ENCODE measurements at regions not wholly inside any gene's neighbourhood (a gene's known extent, or its start where the extent isn't known, plus 50 kb on each side); places are given as distances from the start of the nearest gene placed in this dataset.
"Not testable (repeated sequence)": the region's sequence is repeated elsewhere in the genome, so short reads cannot be mapped to it uniquely, and the experiment has no call there.

DNA sequence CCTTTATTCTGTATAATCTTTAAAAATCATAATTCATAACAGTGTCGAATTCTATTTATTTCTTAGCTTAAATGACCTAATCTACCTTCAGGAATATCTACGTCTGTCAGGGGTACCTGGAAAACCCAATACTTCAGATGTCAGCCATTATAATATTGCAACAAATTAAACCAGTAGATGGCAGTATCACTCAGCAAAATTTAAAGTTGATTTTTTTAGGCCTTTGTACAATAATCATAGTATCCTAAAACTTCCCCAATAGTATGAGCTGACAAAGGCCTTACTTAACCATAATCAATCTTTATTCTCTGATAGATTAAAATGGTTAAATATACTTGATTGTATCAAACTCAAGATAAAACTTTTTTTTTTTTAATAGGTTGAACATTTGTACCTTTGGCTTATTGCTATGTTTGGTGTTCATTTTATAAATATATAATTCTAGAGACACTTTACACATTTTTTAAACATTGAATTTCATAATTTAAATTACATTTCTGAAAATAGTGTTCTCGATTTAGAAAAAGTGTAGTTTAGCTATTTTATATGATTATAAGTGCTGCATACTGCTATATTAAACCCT lies 830.2 kb upstream of the SPRY2 start:
- Histone ChIP-seq H3K36me3 (ENCODE audit: insufficient read depth, low read length) (no peaks in the 10 kb centered on the region), H4K20me1 (ENCODE audit: insufficient read depth, low read length) (no peaks in the 10 kb centered on the region), H3K79me2 (ENCODE audit: insufficient read depth, low read length) (no peaks in the 10 kb centered on the region), H3K27ac (ENCODE audit: low read depth, low read length) (no peak overlapping the region), H3K27me3 (ENCODE audit: insufficient read depth, low read length) (no peaks in the 10 kb centered on the region), H3K4me1 (ENCODE audit: insufficient read depth, low read length) (no peaks in the 10 kb centered on the region), H3K4me3 (ENCODE audit: insufficient read depth, low read length) (no peak overlapping the region), H3K9me3 (ENCODE audit: low read depth, low read length) (no peaks in the 10 kb centered on the region), H3K4me2 (ENCODE audit: insufficient read depth, low read length) (no peak overlapping the region), H2AFZ (ENCODE audit: low read length) (no peak overlapping the region)
- no peak for DNase-seq (ENCODE audit: insufficient read length, low spot score, missing footprints)
- TF ChIP-seq, protein P1, sequence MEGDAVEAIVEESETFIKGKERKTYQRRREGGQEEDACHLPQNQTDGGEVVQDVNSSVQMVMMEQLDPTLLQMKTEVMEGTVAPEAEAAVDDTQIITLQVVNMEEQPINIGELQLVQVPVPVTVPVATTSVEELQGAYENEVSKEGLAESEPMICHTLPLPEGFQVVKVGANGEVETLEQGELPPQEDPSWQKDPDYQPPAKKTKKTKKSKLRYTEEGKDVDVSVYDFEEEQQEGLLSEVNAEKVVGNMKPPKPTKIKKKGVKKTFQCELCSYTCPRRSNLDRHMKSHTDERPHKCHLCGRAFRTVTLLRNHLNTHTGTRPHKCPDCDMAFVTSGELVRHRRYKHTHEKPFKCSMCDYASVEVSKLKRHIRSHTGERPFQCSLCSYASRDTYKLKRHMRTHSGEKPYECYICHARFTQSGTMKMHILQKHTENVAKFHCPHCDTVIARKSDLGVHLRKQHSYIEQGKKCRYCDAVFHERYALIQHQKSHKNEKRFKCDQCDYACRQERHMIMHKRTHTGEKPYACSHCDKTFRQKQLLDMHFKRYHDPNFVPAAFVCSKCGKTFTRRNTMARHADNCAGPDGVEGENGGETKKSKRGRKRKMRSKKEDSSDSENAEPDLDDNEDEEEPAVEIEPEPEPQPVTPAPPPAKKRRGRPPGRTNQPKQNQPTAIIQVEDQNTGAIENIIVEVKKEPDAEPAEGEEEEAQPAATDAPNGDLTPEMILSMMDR (IDR thresholded peaks at IDR 0.05; ENCODE audit: extremely low read depth, low read depth, low read length): peak; percentile 46

DNA sequence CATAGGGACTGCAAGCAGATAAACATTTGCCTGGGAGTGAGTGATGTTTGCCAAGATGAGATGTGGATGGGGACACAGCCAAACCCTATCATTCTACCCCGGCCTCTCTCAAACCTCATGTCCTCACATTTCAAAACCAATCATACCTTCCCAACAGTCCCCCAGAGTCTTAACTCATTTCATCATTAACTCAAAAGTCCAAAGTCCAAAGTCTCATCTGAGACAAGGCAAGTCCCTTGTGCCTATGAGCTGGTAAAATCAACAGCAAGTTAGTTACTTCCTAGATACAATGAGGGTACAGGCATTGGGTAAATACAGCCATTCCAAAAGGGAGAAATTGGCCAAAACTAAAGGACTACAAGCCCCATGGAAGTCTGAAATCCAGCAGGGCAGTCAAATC lies 822.9 kb upstream of the SPRY2 start:
- H3K79me2 ChIP-seq (ENCODE audit: insufficient read depth, low read length); H3K4me2 ChIP-seq (ENCODE audit: insufficient read depth, low read length); H3K27me3 ChIP-seq (ENCODE audit: insufficient read depth, low read length); H2AFZ ChIP-seq (ENCODE audit: low read length); H3K36me3 ChIP-seq (ENCODE audit: insufficient read depth, low read length); H3K4me3 ChIP-seq (ENCODE audit: insufficient read depth, low read length); H3K27ac ChIP-seq (ENCODE audit: low read depth, low read length); H3K9me3 ChIP-seq (ENCODE audit: low read depth, low read length); H4K20me1 ChIP-seq (ENCODE audit: insufficient read depth, low read length); H3K4me1 ChIP-seq (ENCODE audit: insufficient read depth, low read length); DNase-seq (ENCODE audit: insufficient read length, low spot score, missing footprints): not testable (repeated sequence)

DNA sequence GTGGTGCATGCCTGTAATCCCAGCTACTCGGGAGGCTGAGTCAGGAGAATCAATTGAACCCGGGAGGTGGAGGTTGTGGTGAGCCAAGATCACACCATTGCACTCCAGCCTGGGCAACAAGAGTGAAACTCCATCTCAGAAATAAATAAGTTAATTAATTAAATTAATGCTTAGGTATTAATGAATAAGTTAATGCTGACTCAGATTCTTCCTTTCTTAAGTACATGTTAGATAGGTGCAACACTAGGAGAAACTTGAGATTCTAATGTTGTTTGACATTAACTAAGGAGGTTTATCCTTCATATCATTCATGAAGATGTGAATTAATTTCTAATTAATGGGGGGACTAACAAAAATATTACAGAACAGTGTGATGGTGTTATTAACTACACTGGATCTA lies 812.6 kb upstream of the SPRY2 start:
- H3K27ac ChIP-seq (ENCODE audit: low read depth, low read length): no peak overlapping the region
- no peak overlapping the region for H3K4me2 ChIP-seq (ENCODE audit: insufficient read depth, low read length)
- H2AFZ ChIP-seq (ENCODE audit: low read length): no peak overlapping the region
- H3K4me1 ChIP-seq (ENCODE audit: insufficient read depth, low read length): no peaks in the 10 kb centered on the region
- H3K79me2 ChIP-seq (ENCODE audit: insufficient read depth, low read length): no peaks in the 10 kb centered on the region
- H3K36me3 ChIP-seq (ENCODE audit: insufficient read depth, low read length): no peaks in the 10 kb centered on the region
- no peak overlapping the region for H3K4me3 ChIP-seq (ENCODE audit: insufficient read depth, low read length)
- H4K20me1 ChIP-seq (ENCODE audit: insufficient read depth, low read length): no peaks in the 10 kb centered on the region
- DNase-seq (ENCODE audit: insufficient read length, low spot score, missing footprints): no peak
- H3K27me3 ChIP-seq (ENCODE audit: insufficient read depth, low read length): no peaks in the 10 kb centered on the region
- TF ChIP-seq, protein P1 (IDR thresholded peaks at IDR 0.05; ENCODE audit: extremely low read depth, low read depth, low read length): no peak
- no peaks in the 10 kb centered on the region for H3K9me3 ChIP-seq (ENCODE audit: low read depth, low read length)

DNA sequence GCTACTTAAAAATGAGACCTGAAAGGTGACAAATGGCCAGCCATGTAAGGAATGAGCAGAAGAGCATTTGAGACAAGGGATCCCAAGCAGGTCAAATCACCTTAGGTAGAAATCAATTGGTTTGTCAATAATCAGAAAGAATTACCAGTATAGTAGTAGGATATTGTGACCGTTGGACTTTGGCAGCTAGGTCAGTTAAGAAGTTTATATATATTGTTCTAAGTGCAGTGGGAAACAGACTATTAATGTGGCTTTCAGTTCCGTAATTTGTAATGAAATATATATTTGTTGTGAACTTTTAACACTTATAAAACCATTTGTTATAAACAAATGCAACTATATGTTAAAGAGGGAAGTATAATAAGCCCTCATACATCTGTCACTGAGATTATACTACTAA lies 807.9 kb upstream of the SPRY2 start:
- Histone ChIP-seq H4K20me1 (ENCODE audit: insufficient read depth, low read length) (no peaks in the 10 kb centered on the region), H3K9me3 (ENCODE audit: low read depth, low read length) (peaks cover 3% of the 10 kb centered on the region), H3K36me3 (ENCODE audit: insufficient read depth, low read length) (no peaks in the 10 kb centered on the region), H3K4me2 (ENCODE audit: insufficient read depth, low read length) (no peak overlapping the region), H3K4me3 (ENCODE audit: insufficient read depth, low read length) (no peak overlapping the region), H3K27me3 (ENCODE audit: insufficient read depth, low read length) (no peaks in the 10 kb centered on the region), H3K27ac (ENCODE audit: low read depth, low read length) (no peak overlapping the region), H2AFZ (ENCODE audit: low read length) (no peak overlapping the region), H3K79me2 (ENCODE audit: insufficient read depth, low read length) (no peaks in the 10 kb centered on the region), H3K4me1 (ENCODE audit: insufficient read depth, low read length) (no peaks in the 10 kb centered on the region)
- TF ChIP-seq, protein P1 (IDR thresholded peaks at IDR 0.05; ENCODE audit: extremely low read depth, low read depth, low read length): no peak
- DNase-seq (ENCODE audit: insufficient read length, low spot score, missing footprints): no peak

DNA sequence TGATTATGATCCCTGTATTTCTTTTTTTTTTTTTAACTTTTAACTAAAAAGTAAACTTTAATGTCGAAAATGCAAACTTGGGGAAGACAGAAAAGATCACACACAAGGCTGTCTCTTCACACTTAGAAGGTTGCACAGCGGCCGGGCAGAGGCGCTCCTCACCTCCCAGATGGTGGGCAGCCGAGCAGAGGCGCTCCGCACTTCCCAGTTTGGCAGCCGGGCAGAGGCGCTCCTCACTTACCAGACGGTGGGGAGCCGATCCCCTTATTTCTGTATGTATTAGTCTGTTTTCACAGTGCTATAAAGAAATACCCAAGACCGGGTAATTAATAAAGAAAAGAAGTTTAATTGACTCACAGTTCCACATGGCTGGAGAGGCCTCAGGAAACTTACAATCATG lies 805.6 kb upstream of the SPRY2 start:
- H3K4me1 ChIP-seq (ENCODE audit: insufficient read depth, low read length); DNase-seq (ENCODE audit: insufficient read length, low spot score, missing footprints); H3K9me3 ChIP-seq (ENCODE audit: low read depth, low read length); H3K4me3 ChIP-seq (ENCODE audit: insufficient read depth, low read length); H4K20me1 ChIP-seq (ENCODE audit: insufficient read depth, low read length); H3K4me2 ChIP-seq (ENCODE audit: insufficient read depth, low read length); H3K27ac ChIP-seq (ENCODE audit: low read depth, low read length); H3K27me3 ChIP-seq (ENCODE audit: insufficient read depth, low read length); H3K36me3 ChIP-seq (ENCODE audit: insufficient read depth, low read length); H2AFZ ChIP-seq (ENCODE audit: low read length); H3K79me2 ChIP-seq (ENCODE audit: insufficient read depth, low read length): not testable (repeated sequence)

Measured in osteoblast (primary cell).